Fibroblast of skin of scalp (primary cell): ENCODE measurements at regions not wholly inside any gene's neighbourhood (a gene's known extent, or its start where the extent isn't known, plus 50 kb on each side); places are given as distances from the start of the nearest gene placed in this dataset.
"Not testable (repeated sequence)": the region's sequence is repeated elsewhere in the genome, so short reads cannot be mapped to it uniquely, and the experiment has no call there.

ENCODE experiments used
- DNase-seq: peaks from one replicate; pipeline ENCODE4 v3.0.0-alpha.2; 2013

GRCh38 chr2:240255811-240256703 is 115.6 kb upstream of the OTOS start:
- DNase-seq = no peak

DNA sequence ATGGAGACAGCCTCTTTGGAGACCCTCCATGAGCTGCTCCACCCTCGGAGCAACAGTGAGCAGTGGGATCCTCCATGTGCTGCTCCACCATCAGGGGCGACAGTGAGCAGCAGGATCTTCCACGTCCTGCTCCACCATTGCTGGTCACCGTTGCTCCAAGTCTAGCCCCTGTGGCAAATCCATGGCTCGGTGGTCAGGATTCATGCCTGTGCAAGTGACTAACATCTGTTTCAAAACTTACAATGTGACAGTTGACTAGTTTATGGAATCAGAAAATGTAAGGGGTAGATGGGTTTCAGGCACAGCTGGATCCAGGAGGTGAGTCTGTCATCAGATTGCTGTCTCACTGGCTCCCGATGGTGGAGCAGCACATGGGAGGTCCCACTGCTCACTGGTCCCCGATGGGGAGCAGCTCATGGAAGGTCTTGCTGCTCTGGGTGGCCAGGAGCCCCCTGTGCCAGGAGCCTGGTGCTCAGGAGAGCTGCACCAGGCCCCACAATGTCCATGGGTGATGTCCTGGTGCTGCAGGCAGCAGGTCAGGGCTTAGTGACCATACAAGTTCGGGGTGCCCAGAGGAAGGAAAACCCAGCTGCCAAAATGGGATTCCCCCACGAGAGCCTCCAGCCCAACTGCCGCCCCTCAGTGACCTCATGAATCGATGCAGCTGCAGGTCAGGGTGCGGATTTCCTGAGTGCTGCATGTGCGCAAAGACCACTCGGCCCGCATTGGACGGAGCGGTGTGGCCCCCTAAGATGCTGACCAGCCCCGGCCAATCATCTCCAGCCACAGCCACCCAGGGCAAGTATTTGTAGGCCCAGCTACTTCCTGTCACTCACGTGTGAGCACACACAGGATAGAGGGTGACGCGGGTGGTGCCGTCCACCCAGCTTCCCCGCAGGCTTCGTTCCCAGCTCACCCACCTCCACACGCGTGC is 116.5 kb upstream of the OTOS start:
- no peak for DNase-seq

GRCh38 chr2:240257940-240258580 is 117.6 kb upstream of the OTOS start:
- no peak for DNase-seq

DNA sequence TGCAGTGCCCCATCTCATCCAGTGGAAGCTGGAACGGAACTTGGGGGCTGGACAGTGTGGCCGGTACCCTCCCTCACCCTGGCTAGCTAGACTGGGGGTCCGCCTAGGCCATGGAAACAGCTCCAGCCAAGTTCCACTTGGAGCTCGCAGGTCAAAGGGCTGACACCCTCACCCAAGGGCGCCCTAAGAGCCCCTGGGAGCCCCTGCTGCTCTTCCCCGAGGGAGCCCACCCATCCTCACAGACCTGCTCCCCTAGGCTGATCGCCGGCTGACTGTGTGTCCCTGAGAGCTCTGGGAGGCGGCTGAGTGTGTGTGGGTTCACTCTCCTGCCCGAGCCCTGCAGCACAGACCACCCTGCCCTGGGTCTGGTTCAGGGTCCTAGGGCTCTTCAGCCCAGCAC is 118.2 kb upstream of the OTOS start:
- no peak for DNase-seq

DNA sequence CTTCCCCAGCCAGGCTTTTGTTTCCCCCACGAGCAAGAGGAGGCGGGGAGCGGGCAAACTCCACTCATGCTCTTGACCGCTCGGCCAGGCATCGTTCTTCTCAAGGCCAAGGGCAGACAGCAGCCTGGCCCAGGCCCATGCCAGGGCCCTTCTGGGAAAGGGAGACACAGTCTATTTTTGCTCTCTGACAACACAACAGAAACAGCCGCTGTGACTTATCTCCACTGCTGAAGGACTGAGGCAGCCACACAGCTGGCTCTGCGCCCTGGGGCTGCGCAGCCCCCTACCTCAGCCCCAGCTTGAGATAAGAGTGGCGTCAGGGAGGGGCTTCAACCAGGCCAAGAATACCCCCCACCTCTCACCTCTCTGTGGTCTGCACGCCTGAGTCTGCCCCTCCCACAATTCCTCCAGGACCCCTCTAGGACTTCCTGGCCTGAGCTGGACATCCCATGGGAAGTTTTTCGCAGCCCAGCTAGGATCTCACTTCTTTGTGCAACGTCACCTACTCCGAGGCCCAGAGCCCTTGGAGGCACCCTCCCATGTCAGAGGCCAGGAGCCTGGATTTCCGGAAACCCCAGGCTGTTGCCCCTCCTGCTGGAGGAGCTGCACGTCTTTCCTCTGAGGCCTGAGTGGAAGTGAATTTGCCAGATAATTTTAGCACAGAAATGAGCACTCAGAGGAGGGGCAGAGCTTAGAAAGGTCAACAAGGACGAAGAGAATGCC is 118.9 kb upstream of the OTOS start:
- DNase-seq = no peak

DNA sequence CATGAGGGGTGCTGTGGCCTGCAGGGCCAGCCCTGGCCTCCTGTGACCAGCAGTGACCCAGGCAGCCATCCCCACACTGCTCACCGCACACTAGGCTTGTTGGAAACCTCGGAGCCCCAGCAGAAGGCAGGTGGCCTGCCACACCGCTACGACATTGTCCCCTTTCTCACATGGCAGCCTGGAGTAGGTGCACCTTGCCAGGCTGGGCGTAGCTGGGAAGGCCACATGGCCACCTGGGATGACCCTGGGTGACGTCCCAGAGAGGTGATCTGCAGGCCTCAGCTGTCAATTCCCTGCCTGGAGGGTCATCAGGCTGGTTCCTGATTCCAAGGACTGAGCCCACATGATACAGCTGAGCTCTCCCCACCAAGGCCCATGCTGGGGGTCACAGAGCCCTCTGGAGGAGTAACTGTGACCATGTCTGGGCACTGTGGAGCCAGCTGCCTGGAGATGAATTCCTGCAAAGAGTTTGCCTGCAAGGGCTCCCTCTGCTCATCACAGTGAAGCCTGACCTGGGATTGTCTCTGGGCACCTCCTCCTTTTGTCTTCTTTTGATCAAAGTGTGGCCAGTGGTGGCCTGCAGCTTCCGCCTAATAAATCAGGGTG is 119.6 kb upstream of the OTOS start:
- DNase-seq = no peak

DNA sequence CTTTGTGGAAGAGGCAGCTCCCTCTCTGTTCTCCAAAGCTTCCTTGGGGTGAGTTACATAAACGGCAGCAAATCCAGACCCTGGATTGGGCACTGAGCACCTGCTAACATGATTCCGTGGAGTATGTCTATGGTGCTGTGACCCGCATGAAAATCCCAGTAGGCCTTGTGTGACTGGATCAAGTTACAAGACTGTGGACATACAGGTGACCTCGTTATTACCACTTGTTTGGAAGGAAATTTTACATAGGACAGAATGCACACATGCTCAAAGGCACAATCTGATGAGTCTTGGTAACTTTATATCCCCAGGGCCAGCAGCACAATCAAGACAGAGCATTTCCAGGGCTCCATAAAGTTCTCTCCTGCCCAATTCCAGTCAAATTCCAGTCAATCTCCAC is 120.2 kb upstream of the OTOS start:
- no peak for DNase-seq

GRCh38 chr2:240262578-240262977 is 122.1 kb upstream of the OTOS start:
- DNase-seq = not testable (repeated sequence)

DNA sequence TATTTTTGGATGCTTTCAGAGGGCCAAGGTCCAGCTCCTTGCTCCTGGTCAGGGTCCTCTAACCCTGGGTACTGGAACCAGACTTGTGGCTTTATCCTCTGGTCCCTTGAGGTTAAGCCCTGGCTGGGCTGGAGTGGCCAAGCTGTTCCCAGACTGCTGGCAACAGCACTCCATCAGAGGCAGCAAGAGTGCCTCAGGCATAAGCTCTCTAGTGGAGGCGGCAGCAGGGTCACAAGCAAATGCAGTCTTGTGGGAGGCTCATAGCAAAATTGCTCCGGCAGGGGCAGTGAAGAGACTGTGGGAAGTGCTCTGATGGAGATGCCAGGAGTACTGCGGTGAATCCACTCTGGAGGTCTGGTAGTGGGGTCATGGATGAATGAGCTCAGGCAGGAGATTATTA is 128.9 kb upstream of the OTOS start:
- no peak for DNase-seq

GRCh38 chr2:240269886-240270285 is 129.4 kb upstream of the OTOS start:
- DNase-seq = no peak

GRCh38 chr2:240271716-240272341 is 131.4 kb upstream of the OTOS start:
- DNase-seq = no peak

DNA sequence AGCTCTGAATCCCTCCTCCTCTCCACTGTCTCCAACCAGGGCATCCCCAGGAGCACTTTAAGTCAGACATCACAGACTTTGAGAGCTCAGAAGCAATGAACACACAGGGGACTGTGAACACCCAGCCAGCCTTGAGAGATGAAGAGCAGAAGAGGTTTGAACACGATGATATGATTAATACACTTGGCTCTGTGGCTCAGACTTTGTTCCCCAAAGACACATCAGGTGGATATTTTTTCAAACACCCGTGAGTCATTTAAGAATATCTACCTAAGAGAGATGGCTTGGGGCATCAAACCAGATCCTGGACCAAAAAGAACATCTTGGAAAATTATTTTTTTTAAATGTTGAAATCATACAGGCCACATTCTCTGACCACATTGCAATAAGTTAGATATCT is 134.9 kb upstream of the OTOS start:
- DNase-seq = no peak

DNA sequence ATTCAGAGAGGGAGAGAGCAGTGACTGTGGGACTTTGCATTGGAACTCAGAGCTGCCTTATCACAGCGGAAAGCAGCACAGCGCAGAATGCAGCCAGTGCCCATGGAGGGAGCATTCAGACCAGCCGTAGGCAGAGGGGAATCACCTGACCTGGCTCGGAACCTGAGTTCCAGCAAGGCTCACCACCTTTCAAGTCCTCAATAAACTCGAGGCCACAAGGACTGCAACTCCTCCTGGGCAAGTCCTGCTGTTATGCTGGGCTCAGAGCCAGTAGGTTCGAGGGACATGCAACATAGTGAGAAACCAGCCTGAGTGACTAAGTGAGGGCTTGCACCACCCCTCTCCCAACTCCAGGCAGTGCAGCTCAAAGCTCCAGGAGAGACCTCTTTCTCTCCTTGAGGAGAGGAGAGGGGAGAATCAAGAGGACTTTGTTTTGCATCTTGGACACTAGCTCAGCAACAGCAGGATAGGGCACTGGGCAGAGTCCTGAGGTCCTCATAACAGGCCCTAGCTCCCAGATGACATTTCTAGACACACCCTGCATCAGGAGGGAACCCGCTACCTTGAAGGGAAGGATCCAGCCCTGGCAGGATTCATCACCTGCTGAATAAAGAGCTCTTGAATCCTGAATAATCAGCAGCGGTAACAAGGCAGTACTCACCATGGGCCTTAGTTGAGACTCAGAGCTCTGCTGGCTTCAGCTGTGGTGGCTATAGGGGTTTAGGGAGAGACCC is 136.8 kb upstream of the OTOS start:
- peak; percentile 53 for DNase-seq

GRCh38 chr2:240277807-240278522 is 137.5 kb upstream of the OTOS start:
- no peak for DNase-seq

- peak; percentile 22 for DNase-seq
Observed at GRCh38 chr2:240278661-240279060, 138.2 kb upstream of the OTOS start.

DNA sequence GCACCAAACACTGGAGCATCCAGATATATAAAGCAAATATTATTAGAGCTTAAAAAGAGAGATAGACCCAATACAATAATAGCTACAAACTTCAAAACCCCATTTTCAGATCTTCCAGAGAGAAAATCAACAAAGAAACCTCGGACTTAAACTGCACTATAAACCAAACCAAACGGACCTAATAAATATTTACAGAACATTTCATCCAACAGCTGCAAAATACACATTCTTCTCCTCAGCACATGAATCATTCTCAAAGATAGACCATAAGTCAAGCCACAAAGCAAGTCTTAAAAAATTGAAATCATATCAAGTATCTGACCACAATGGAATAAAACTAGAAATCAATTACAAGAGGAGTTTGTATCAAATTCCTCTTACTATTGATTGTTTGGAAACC is 140.2 kb upstream of the OTOS start:
- no peak for DNase-seq

DNA sequence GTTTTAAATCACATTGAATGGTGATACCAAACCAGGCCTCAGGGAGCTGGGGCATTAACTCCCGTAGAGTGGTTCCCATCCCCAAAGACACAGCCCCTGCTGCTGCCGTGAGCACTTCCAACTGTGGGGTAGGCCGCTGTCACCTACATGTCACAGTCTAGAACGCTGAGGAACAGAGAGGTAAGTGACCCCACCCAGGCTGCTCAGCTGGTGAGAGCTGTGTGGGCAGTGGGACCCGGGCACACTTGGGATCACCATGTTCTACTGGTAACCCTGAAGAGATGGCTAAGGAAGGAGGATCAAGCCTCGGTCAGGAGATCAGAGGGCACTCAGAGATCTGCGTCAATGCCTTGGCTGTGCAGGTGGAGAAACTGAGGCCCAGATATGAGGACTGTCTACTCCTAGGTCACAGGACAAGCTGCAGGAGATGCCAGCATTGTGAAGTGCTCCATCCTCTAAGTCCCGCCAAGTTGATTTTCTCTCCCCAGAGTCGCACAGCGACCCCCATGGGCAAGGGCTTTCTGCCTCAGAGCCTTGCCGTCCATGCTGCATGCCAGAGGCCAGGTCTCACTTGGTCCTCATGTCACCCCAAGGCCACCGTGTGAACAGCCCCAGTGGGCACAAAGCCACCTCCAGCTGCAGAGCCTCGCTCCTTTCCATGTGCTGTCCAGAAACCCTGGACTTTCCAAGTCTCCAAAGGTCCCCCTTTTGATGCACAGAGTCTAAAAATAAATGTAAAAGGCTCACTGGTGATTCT is 144.2 kb upstream of the OTOS start:
- DNase-seq = no peak

GRCh38 chr2:240285725-240286124 is 145.3 kb upstream of the OTOS start:
- DNase-seq = no peak

- no peak for DNase-seq
Observed at GRCh38 chr2:240286596-240286995, 146.1 kb upstream of the OTOS start.
